Kidney (tissue), 13 donors: ENCODE measurements at regions not wholly inside any gene's neighbourhood (a gene's known extent, or its start where the extent isn't known, plus 50 kb on each side); places are given as distances from the start of the nearest gene placed in this dataset.

Experiments used
- DNase-seq, 5 donors: peaks; one replicate each; pipeline ENCODE4 v3.0.0-alpha.2; 2013 to 2020
- FAIRE-seq: peaks from 2 replicates; lab custom pipeline; 2012; peaks lifted over from hg19 to GRCh38; lab: Jason Lieb, UNC
- H3K27ac ChIP-seq, 2 donors: one replicate each; pipeline ENCODE4 v1.7.0; 2013; ENCODE audit warnings: low read depth in 2 of 2, low read length in 2 of 2, inconsistent platforms in 1 of 2
- H3K27me3 ChIP-seq: one replicate; pipeline ENCODE4 v1.7.1; 2013; ENCODE audit warnings: low read length, inconsistent platforms; ENCODE audit not compliant: control insufficient read depth, insufficient read depth
- H3K36me3 ChIP-seq, 3 donors: one replicate each; pipeline versions ENCODE4 v1.7.0 to v1.7.1; 2013; ENCODE audit warnings: low read length in 3 of 3, control low read depth in 1 of 3, inconsistent platforms in 1 of 3; ENCODE audit not compliant: insufficient read depth in 3 of 3, control insufficient read depth in 2 of 3
- H3K4me1 ChIP-seq, 3 donors: one replicate each; pipeline versions ENCODE4 v1.7.0 to v1.7.1; 2013; ENCODE audit warnings: low read length in 3 of 3, inconsistent platforms in 1 of 3, low read depth in 1 of 3; ENCODE audit not compliant: control insufficient read depth in 2 of 3, insufficient read depth in 2 of 3
- H3K4me3 ChIP-seq, 3 donors: one replicate each; pipeline versions ENCODE4 v1.7.0 to v1.8.1; 2013; ENCODE audit warnings: low read length in 3 of 3, control low read depth in 1 of 3, inconsistent platforms in 1 of 3
- H3K9ac ChIP-seq, 3 donors: one replicate each; pipeline versions ENCODE4 v1.7.0 to v1.7.1; 2013; ENCODE audit warnings: low read length in 3 of 3, control low read depth in 1 of 3, inconsistent platforms in 1 of 3
- H3K9me3 ChIP-seq, 3 donors: one replicate each; pipeline versions ENCODE4 v1.7.0 to v1.7.1; 2013; ENCODE audit warnings: low read length in 3 of 3, control low read depth in 1 of 3, inconsistent platforms in 1 of 3; ENCODE audit not compliant: control insufficient read depth in 2 of 3, insufficient read depth in 1 of 3
- intact Hi-C: fragments of 100-400 bp; cut with DNase I; formaldehyde crosslinking; loops from one replicate; pipeline ENCODE4 v1.11.1; 2022
- TF ChIP-seq, protein P1 (sequence below): IDR thresholded peaks from 3 replicates; pipeline ENCODE4 v1.5.1; 2012; ENCODE audit warnings: mild to moderate bottlenecking, moderate library complexity, borderline replicate concordance; ENCODE audit not compliant: insufficient read depth; ENCODE audit errors: extremely low read depth
- donor health status: control.
- donor health status: control.
- donor health status: control.
- donor health status: control.
- donor health status: control.
- donor health status: DM: yes; HTN: yes; CAD: no.
- donor health status: Normal renal cell carcinoma (clear cell type).

DNA sequence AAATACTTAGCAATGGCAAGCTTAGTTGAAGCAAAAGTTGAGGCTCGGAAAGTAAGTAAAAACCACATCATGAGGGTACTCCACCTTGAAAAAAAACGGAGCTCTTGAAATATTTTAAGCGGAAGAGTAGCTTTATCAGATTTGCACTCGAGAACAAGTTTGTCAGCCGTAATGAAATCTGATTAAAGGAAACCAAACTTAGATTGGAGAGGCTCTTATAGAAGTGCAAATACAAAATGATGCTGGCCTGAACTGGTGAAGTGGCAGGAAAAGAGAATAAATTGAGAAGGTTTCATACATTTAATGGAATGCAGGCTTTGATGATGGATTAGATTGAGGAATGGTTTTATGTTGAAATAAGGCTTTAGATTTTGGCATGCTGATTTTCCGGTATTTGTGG is 484.2 kb downstream of the PID1 start:
- no peaks in the 10 kb centered on the region for H3K27me3 ChIP-seq
- no peak for FAIRE-seq
- H3K27ac ChIP-seq = no peak overlapping the region
- no peak overlapping the region for H3K4me3 ChIP-seq
- H3K9ac ChIP-seq = no peak overlapping the region
- H3K36me3 ChIP-seq = no peaks in the 10 kb centered on the region
- H3K9me3 ChIP-seq = no peaks in the 10 kb centered on the region
- TF ChIP-seq, protein P1, sequence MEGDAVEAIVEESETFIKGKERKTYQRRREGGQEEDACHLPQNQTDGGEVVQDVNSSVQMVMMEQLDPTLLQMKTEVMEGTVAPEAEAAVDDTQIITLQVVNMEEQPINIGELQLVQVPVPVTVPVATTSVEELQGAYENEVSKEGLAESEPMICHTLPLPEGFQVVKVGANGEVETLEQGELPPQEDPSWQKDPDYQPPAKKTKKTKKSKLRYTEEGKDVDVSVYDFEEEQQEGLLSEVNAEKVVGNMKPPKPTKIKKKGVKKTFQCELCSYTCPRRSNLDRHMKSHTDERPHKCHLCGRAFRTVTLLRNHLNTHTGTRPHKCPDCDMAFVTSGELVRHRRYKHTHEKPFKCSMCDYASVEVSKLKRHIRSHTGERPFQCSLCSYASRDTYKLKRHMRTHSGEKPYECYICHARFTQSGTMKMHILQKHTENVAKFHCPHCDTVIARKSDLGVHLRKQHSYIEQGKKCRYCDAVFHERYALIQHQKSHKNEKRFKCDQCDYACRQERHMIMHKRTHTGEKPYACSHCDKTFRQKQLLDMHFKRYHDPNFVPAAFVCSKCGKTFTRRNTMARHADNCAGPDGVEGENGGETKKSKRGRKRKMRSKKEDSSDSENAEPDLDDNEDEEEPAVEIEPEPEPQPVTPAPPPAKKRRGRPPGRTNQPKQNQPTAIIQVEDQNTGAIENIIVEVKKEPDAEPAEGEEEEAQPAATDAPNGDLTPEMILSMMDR = no peak
- intact Hi-C loops = no loop called here
- no peak for DNase-seq
- H3K4me1 ChIP-seq = no peaks in the 10 kb centered on the region

DNA sequence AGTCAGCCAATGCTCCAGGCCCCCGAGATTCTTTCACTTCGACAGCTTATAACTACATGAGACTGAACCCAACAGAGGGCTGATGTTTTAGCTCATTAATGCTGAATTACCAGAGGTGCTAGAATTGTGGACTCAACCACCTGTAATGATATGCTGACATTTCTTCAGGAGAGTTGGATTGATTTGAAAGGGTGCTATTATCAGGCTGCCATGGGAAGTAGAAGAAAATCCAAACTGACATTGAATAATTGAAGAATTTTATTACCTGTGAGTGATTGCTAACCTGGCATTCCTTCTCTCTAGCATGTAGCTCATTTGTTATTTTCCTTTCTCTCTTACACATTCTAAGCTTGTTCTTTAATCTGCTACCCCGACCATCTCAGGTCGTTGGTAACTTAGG is 488.8 kb downstream of the PID1 start:
- DNase-seq = no peak

DNA sequence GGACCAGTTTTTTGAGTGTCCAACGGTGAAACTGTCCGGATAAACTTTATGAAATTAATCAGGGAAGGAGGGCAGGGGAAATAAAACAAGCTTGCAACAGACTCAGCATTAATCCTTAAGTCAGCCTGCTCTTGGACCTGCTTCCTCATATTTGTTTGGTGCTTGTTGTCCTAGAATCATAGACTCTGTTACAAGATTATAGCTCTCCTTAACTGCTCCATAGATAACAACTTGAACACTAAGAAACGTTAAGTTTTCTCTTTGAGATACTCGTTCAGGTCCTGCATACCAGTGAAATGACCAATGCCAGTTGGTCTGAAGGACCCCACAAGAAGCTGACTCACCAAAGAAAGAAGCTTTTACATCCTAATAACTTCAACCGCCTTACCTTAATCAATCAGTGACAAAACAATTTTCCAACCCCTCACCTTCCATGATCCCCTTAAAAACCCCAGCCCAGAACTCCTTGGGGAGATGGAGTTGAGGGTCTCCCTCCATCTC is 493.2 kb downstream of the PID1 start:
- intact Hi-C loops = no loop called here
- H3K9ac ChIP-seq = no peak overlapping the region
- no peaks in the 10 kb centered on the region for H3K9me3 ChIP-seq
- no peaks in the 10 kb centered on the region for H3K36me3 ChIP-seq
- H3K4me1 ChIP-seq = no peaks in the 10 kb centered on the region
- no peak overlapping the region for H3K4me3 ChIP-seq
- H3K27ac ChIP-seq = no peak overlapping the region
- no peaks in the 10 kb centered on the region for H3K27me3 ChIP-seq
- no peak for DNase-seq
- TF ChIP-seq, protein P1 = no peak
- FAIRE-seq = no peak

More for the DNA sequence above, 488.8 kb downstream of the PID1 start:
- intact Hi-C loops = no loop called here
- H3K9ac ChIP-seq = no peak overlapping the region
- H3K36me3 ChIP-seq = no peaks in the 10 kb centered on the region
- no peak for FAIRE-seq
- no peak overlapping the region for H3K4me3 ChIP-seq
- no peaks in the 10 kb centered on the region for H3K27me3 ChIP-seq
- no peaks in the 10 kb centered on the region for H3K4me1 ChIP-seq
- no peak overlapping the region for H3K27ac ChIP-seq
- TF ChIP-seq, protein P1 = no peak
- H3K9me3 ChIP-seq = no peaks in the 10 kb centered on the region

DNA sequence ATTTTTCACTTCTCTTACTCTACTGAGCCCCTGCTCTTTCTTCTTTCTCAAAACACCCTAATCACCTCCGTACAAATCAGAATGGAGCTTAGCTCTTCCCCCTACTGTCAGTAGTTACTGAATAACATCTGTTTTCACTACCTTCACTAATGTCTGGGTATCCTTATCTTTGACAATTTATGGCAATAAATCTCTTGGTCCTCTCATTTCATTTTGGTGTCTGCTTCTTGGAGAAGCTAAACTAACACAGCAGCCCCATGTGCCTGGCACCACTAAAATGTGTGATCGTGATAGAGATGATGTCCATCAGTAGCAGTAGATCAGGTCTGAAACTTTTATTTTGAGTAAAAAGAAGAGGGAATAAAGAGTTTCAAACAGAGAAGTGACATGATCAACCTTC is 496.5 kb downstream of the PID1 start:
- Histone ChIP-seq H3K4me1 (no peaks in the 10 kb centered on the region), H3K9ac (no peak overlapping the region), H3K9me3 (no peaks in the 10 kb centered on the region), H3K4me3 (no peak overlapping the region), H3K36me3 (no peaks in the 10 kb centered on the region), H3K27ac (no peak overlapping the region), H3K27me3 (no peaks in the 10 kb centered on the region)
- FAIRE-seq (no peak), DNase-seq (no peak)
- intact Hi-C loops = no loop called here
- TF ChIP-seq, protein P1 = no peak
